ELF-1 (cell line): ENCODE measurements at regions not wholly inside any gene's neighbourhood (a gene's known extent, or its start where the extent isn't known, plus 50 kb on each side); places are given as distances from the start of the nearest gene placed in this dataset.

ENCODE experiments used
- DNase-seq: peaks from one replicate; pipeline ENCODE4 v3.0.0-alpha.2; 2016; ENCODE audit warnings: low read depth, low spot score

GRCh38 chr2:166563894-166564293 is 69.8 kb upstream of the SCN7A start:
- DNase-seq, result no peak

- no peak for DNase-seq
These were observed 66.0 kb upstream of the SCN7A start for GRCh38 chr2:166560022-166560421.

GRCh38 chr2:166550923-166551322 is 56.9 kb upstream of the SCN7A start:
- DNase-seq, result no peak

GRCh38 chr2:166545473-166545872 is 51.4 kb upstream of the SCN7A start:
- no peak for DNase-seq
